ENCODE measurements at regions not wholly inside any gene's neighbourhood (a gene's known extent, or its start where the extent isn't known, plus 50 kb on each side); places are given as distances from the start of the nearest gene placed in this dataset.

DNA sequence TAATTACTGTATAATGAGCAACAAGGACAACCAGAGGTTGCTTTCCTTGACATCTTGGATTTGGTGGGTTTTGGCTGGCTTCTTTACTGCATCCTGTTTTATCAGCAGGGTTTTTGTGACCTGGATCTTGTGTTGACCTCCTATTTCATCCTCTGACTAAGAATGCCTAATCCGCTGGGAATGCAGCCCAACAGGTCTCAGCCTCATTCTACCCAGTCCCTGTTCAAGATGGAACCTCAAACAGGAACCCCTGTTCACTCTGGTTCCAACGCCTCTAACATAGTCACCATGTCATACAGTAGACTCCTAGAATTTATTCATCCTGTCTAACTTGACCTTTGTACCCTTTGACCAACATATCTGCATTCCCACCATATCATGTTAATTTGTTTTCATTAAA lies 183.8 kb upstream of the SOX9 start:
- no peaks in the 10 kb centered on the region for H3K9me3 Mint-ChIP-seq
- ChIA-PET CTCF (no interaction called here), POLR2A (no interaction called here)
- no peaks in the 10 kb centered on the region for H3K36me3 Mint-ChIP-seq (ENCODE audit: low read depth)
- no peak overlapping the region for H3K4me3 Mint-ChIP-seq
- TF ChIP-seq, protein P1, sequence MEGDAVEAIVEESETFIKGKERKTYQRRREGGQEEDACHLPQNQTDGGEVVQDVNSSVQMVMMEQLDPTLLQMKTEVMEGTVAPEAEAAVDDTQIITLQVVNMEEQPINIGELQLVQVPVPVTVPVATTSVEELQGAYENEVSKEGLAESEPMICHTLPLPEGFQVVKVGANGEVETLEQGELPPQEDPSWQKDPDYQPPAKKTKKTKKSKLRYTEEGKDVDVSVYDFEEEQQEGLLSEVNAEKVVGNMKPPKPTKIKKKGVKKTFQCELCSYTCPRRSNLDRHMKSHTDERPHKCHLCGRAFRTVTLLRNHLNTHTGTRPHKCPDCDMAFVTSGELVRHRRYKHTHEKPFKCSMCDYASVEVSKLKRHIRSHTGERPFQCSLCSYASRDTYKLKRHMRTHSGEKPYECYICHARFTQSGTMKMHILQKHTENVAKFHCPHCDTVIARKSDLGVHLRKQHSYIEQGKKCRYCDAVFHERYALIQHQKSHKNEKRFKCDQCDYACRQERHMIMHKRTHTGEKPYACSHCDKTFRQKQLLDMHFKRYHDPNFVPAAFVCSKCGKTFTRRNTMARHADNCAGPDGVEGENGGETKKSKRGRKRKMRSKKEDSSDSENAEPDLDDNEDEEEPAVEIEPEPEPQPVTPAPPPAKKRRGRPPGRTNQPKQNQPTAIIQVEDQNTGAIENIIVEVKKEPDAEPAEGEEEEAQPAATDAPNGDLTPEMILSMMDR (IDR thresholded peaks at IDR 0.05): no peak
- no peak overlapping the region for H3K27ac Mint-ChIP-seq
- no peaks in the 10 kb centered on the region for H3K4me1 Mint-ChIP-seq (ENCODE audit: low read depth)
- H3K27me3 Mint-ChIP-seq: no peaks in the 10 kb centered on the region
- no peak for ATAC-seq
- intact Hi-C loops (cut with micrococcal nuclease): no loop called here
- DNase-seq: no peak

DNA sequence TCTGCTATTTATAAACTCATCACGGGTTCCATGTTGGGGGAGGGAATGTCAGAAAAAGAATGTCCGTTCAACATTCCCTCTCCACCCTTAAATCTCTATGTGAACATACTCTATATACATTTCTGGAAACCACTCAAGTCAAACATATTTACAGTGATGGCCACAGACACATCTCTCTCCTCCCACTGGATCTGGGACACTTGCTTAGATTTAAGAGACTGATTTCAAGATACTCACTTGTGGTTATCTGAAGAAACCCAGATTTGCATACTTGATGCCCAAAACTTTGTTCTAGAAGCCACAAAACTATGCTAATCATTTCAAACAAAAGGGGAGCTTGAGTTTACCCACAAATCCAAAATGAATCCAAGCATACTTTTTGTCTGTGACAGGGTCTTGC lies 182.9 kb upstream of the SOX9 start:
- ChIA-PET CTCF (no interaction called here), POLR2A (no interaction called here)
- no peaks in the 10 kb centered on the region for H3K36me3 Mint-ChIP-seq (ENCODE audit: low read depth)
- no peak overlapping the region for H3K4me3 Mint-ChIP-seq
- DNase-seq (no peak), ATAC-seq (no peak)
- TF ChIP-seq, protein P1 (IDR thresholded peaks at IDR 0.05): no peak
- H3K27me3 Mint-ChIP-seq: no peaks in the 10 kb centered on the region
- intact Hi-C loops (cut with micrococcal nuclease): no loop called here
- H3K27ac Mint-ChIP-seq: no peak overlapping the region
- no peaks in the 10 kb centered on the region for H3K9me3 Mint-ChIP-seq
- no peaks in the 10 kb centered on the region for H3K4me1 Mint-ChIP-seq (ENCODE audit: low read depth)

DNA sequence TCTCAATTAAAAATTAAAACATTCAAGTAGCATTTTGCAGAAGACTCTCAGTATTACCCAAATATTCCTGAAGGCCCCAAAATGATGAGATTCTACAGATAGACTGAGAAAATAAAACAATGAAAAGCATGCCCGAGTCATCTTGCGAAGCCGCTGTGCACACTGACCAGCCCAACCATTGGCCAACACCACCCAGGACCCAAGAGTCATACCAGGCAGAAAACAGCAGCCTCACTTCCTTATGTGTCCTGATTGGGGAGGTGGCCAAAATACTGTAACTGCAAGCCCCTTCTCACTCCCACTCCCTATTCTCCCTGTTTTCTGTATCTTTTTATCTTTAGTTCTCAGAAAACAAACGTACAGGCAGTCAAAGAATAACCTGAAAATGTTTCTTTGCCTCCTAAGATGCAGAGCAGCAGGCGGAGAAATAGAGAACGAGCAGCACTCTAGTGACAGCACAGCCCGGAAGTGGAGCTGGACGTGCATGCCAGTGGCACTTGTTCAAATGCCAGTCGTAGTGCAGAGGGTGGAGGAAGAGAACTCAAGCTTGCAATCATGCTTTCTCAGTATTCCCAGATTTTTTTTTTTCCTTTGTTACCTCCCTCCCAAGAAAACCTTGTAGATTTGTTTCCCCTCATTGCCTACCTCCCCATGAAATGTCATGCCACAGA lies 182.3 kb upstream of the SOX9 start:
- intact Hi-C loops (cut with micrococcal nuclease): no loop called here
- H3K4me1 Mint-ChIP-seq (ENCODE audit: low read depth): no peaks in the 10 kb centered on the region
- CTCF ChIA-PET: no interaction called here
- H3K27ac Mint-ChIP-seq: no peak overlapping the region
- no peak for ATAC-seq
- H3K4me3 Mint-ChIP-seq: no peak overlapping the region
- no peaks in the 10 kb centered on the region for H3K9me3 Mint-ChIP-seq
- H3K36me3 Mint-ChIP-seq (ENCODE audit: low read depth): no peaks in the 10 kb centered on the region
- H3K27me3 Mint-ChIP-seq: no peaks in the 10 kb centered on the region
- no peak for DNase-seq
- POLR2A ChIA-PET: no interaction called here
- TF ChIP-seq, protein P1 (IDR thresholded peaks at IDR 0.05): no peak

DNA sequence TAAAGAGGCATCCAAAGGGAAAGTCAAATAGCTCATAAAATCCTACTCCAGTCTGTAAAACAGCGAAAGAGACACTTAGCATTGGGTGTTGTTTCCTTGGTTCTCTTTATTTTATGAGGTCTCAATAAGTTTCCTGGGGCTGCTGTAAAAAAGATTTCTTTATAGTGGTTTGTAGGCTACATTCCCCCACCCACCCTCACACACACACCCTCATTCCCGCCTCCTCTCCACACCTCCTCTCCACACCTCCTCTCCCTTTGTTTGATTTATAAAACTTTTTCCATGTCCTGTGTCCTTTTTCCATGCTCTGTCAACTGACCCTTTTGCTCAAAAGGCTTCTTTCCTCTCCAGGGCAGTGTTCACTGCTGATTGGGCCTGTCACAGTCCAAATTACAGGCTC lies 178.9 kb upstream of the SOX9 start:
- Mint-ChIP-seq H3K9me3 (peaks cover 3% of the 10 kb centered on the region), H3K4me1 (ENCODE audit: low read depth) (no peaks in the 10 kb centered on the region)
- CTCF ChIA-PET: interaction anchor here (0.8 kb wide), 1 partner anchor 8 kb away, joined by 3 read pairs; no protein-coding TSS in a partner anchor

DNA sequence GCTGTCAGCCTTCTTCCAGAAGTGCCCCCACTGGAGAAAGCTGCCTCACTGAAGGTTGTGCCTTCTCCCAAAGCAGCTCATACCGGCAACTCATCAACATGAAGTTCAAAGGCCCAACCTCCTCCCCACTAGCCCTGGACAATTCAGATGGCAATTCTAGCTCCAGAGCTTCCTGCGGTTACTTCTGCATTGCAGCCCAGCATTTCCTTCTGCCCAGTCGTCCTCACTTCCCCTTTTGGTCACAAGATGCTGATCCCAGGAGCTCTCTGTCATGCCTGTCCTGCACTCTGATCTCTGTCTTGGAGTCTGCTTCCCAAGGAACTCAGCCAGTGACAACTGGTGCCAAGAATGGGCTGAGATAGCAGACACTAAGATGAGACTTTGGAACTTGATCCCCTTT lies 178.2 kb upstream of the SOX9 start:
- no peak for ATAC-seq
- CTCF ChIA-PET: interaction anchor here (0.8 kb wide), 1 partner anchor 9 kb away, joined by 3 read pairs; no protein-coding TSS in a partner anchor
- H3K4me3 Mint-ChIP-seq: no peak overlapping the region
- TF ChIP-seq, protein P1 (IDR thresholded peaks at IDR 0.05): no peak
- intact Hi-C loops (cut with micrococcal nuclease): no loop called here
- peaks cover 1% of the 10 kb centered on the region for H3K27me3 Mint-ChIP-seq
- H3K9me3 Mint-ChIP-seq: peaks cover 3% of the 10 kb centered on the region
- no peak overlapping the region for H3K27ac Mint-ChIP-seq
- POLR2A ChIA-PET: no interaction called here
- no peaks in the 10 kb centered on the region for H3K4me1 Mint-ChIP-seq (ENCODE audit: low read depth)
- DNase-seq: no peak
- no peaks in the 10 kb centered on the region for H3K36me3 Mint-ChIP-seq (ENCODE audit: low read depth)

More for the DNA sequence above, 178.9 kb upstream of the SOX9 start:
- intact Hi-C loops (cut with micrococcal nuclease): no loop called here
- POLR2A ChIA-PET: no interaction called here
- H3K27ac Mint-ChIP-seq: no peak overlapping the region
- ATAC-seq (no peak), DNase-seq (no peak)
- no peak overlapping the region for H3K4me3 Mint-ChIP-seq
- H3K27me3 Mint-ChIP-seq: peaks cover 1% of the 10 kb centered on the region
- TF ChIP-seq, protein P1 (IDR thresholded peaks at IDR 0.05): no peak
- H3K36me3 Mint-ChIP-seq (ENCODE audit: low read depth): no peaks in the 10 kb centered on the region

Data from activated CD8-positive, alpha-beta T cell treated with anti-CD3 and anti-CD28 coated beads for 36 hours (primary cell).